ENCODE measurements at regions not wholly inside any gene's neighbourhood (a gene's known extent, or its start where the extent isn't known, plus 50 kb on each side); places are given as distances from the start of the nearest gene placed in this dataset.
"Not testable (repeated sequence)": the region's sequence is repeated elsewhere in the genome, so short reads cannot be mapped to it uniquely, and the experiment has no call there.

DNA sequence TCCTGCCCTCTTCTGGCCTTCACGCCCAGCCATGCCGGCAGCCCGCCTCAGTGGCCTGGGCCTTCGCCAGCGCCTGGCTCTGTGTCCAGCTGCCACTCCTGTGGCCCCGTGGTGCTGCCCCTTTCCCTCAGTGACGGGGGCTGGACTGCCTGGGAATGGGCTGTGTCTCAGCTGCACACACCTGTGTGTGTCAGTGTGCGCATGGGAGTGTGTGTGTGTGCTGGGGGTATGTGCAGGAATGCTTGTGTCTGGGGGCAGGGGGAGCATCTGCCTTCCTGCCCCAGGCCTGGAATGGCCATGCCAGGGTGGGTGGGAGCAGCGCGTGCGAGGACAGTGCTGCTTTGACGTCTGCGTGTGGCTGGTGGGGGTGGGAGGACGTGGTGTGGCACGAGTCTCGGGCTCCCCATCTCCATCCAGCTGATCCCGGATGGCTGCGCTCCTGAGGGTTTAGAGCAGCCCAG is 224.9 kb downstream of the TMEM121 start:
- TF ChIP-seq, protein P1, sequence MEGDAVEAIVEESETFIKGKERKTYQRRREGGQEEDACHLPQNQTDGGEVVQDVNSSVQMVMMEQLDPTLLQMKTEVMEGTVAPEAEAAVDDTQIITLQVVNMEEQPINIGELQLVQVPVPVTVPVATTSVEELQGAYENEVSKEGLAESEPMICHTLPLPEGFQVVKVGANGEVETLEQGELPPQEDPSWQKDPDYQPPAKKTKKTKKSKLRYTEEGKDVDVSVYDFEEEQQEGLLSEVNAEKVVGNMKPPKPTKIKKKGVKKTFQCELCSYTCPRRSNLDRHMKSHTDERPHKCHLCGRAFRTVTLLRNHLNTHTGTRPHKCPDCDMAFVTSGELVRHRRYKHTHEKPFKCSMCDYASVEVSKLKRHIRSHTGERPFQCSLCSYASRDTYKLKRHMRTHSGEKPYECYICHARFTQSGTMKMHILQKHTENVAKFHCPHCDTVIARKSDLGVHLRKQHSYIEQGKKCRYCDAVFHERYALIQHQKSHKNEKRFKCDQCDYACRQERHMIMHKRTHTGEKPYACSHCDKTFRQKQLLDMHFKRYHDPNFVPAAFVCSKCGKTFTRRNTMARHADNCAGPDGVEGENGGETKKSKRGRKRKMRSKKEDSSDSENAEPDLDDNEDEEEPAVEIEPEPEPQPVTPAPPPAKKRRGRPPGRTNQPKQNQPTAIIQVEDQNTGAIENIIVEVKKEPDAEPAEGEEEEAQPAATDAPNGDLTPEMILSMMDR (IDR thresholded peaks at IDR 0.05) = not testable (repeated sequence)
- TF ChIP-seq POLR2A (IDR thresholded peaks at IDR 0.05) = not testable (repeated sequence)
